ENCODE measurements at regions not wholly inside any gene's neighbourhood (a gene's known extent, or its start where the extent isn't known, plus 50 kb on each side); places are given as distances from the start of the nearest gene placed in this dataset.
"Not testable (repeated sequence)": the region's sequence is repeated elsewhere in the genome, so short reads cannot be mapped to it uniquely, and the experiment has no call there.

GRCh38 chr3:98709441-98709840 lies 53.7 kb upstream of the ST3GAL6 start:
- no peaks in the 10 kb centered on the region for H3K36me3 ChIP-seq
- no peaks in the 10 kb centered on the region for H3K27me3 ChIP-seq
- DNase-seq (no peak), FAIRE-seq (no peak), ATAC-seq (no peak)
- intact Hi-C loops (cut with DNase I): no loop called here
- H3K4me1 ChIP-seq: peaks cover 0 to 9% (median 6%) of the 10 kb centered on the region in 3 donors
- no peak for TF ChIP-seq CTCF (IDR thresholded peaks at IDR 0.05)
- no peaks in the 10 kb centered on the region for H3K9me3 ChIP-seq
- H3K4me3 ChIP-seq: no peak overlapping the region
- H3K27ac ChIP-seq: peak overlapping the region in 3 of 4 donors; percentile 2 to 24 (median 21)
- WGBS, 2 donors: 20 to 32% methylated on average over 1 of the region's 1 CpG

GRCh38 chr3:98710067-98710659 lies 53.0 kb upstream of the ST3GAL6 start:
- intact Hi-C loops (cut with DNase I): no loop called here
- ATAC-seq (peak in 1 of 4 donors; percentile 26), DNase-seq (no peak), FAIRE-seq (no peak)
- Histone ChIP-seq H3K9me3 (no peaks in the 10 kb centered on the region), H3K27ac (peak overlapping the region in 1 of 4 donors; percentile 24), H3K4me3 (no peak overlapping the region), H3K4me1 (peaks cover 0 to 9% (median 6%) of the 10 kb centered on the region in 3 donors), H3K36me3 (no peaks in the 10 kb centered on the region), H3K27me3 (no peaks in the 10 kb centered on the region)
- no peak for TF ChIP-seq CTCF (IDR thresholded peaks at IDR 0.05)
- 37 to 47% methylated on average over 3 of the region's 3 CpGs for WGBS, 2 donors

- no peak for DNase-seq
Measured at GRCh38 chr3:98711426-98711825, 51.7 kb upstream of the ST3GAL6 start.

GRCh38 chr3:98712726-98713125 lies 50.4 kb upstream of the ST3GAL6 start:
- no peak for TF ChIP-seq CTCF (IDR thresholded peaks at IDR 0.05)
- DNase-seq: no peak
- H3K4me3 ChIP-seq: no peak overlapping the region
- WGBS, 2 donors: 95 to 97% methylated on average over 6 of the region's 6 CpGs
- no peaks in the 10 kb centered on the region for H3K36me3 ChIP-seq
- no peak overlapping the region for H3K27ac ChIP-seq
- FAIRE-seq: no peak
- H3K9me3 ChIP-seq: no peaks in the 10 kb centered on the region
- intact Hi-C loops (cut with DNase I): no loop called here
- ATAC-seq: no peak
- no peaks in the 10 kb centered on the region for H3K27me3 ChIP-seq
- H3K4me1 ChIP-seq: peaks cover 0 to 9% (median 6%) of the 10 kb centered on the region in 3 donors

More at GRCh38 chr3:98711426-98711825, 51.7 kb upstream of the ST3GAL6 start:
- Histone ChIP-seq H3K36me3 (no peaks in the 10 kb centered on the region), H3K9me3 (no peaks in the 10 kb centered on the region), H3K27me3 (no peaks in the 10 kb centered on the region), H3K4me3 (no peak overlapping the region), H3K27ac (no peak overlapping the region), H3K4me1 (peaks cover 0 to 9% (median 6%) of the 10 kb centered on the region in 3 donors)
- no peak for TF ChIP-seq CTCF (IDR thresholded peaks at IDR 0.05)
- FAIRE-seq (no peak), ATAC-seq (no peak)
- intact Hi-C loops (cut with DNase I): no loop called here
- WGBS, 2 donors: 78 to 85% methylated on average over 2 of the region's 2 CpGs

- ATAC-seq; H3K9me3 ChIP-seq; H3K27me3 ChIP-seq; DNase-seq; H3K36me3 ChIP-seq; FAIRE-seq; H3K27ac ChIP-seq; H3K4me1 ChIP-seq; H3K4me3 ChIP-seq; intact Hi-C loops (cut with DNase I): not testable (repeated sequence)
- 83 to 87% methylated on average over 5 of the region's 5 CpGs for WGBS, 2 donors
Measured at GRCh38 chr3:98713332-98713731, 49.8 kb upstream of the ST3GAL6 start.
